ENCODE measurements at regions not wholly inside any gene's neighbourhood (a gene's known extent, or its start where the extent isn't known, plus 50 kb on each side); places are given as distances from the start of the nearest gene placed in this dataset.

DNA sequence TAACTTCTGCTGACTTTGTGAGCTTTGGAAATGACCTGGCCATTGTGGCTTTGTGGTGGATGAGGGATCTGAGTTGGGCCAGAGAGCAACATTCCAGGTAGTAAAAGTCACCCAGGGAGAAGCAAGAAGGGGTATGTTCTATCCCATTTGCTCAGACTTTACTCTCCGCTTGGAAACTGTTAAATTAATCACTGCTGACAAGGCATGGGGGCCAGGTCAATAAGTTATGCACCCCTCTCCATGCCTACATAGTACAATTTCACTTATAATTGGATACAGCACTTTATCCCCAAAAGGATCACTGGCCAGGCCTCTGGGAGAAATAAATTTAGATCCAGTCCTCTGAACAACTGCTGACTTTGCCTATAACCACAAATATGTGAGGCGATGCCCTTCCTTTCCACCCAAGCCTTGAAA, 92.1 kb downstream of the RPRM start:
- DNase-seq (ENCODE audit: low spot score): no peak
- Mint-ChIP-seq H3K36me3 (ENCODE audit: low read depth) (no peaks in the 10 kb centered on the region), H3K9me3 (peaks cover 6% of the 10 kb centered on the region), H3K27me3 (ENCODE audit: insufficient read depth) (no peaks in the 10 kb centered on the region), H3K4me1 (ENCODE audit: low read depth) (no peaks in the 10 kb centered on the region), H3K4me3 (no peak overlapping the region), H3K27ac (no peak overlapping the region)
- intact Hi-C loops (cut with micrococcal nuclease): no loop called here

DNA sequence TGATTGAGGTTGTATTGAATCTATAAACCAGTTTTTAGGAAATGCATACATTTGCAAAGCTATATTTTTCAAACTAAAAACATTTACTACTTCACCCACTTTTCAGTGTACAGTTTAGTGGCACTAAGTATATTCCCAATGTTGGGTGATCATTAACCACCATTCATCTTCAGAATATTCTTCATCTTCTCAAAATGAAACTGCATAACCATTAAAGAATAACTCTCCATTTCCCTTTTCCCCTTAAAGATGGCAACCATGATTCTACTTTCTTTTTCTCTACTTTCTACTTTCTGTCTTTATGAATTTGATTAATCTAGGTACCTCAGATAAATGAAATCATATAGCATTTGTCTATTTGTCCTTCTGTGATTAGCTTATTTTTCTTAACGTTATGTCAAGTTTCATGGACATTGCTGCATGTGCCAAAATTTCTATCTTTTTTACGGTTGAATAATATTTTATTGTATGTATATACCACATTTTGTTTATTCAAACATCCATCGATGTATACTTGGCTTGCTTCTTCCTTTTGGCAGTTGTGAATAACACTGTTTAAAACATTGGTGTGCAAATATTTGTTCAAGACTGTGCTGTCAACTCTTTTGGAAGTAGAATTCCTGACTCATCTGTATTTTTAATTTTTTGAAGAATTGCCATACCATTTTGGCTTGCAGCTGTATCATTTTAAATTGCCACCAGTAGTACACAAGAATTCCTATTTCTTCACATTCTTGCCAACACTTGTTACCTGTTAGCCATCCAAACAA, 104.9 kb downstream of the RPRM start:
- Mint-ChIP-seq H3K27ac (no peak overlapping the region), H3K27me3 (ENCODE audit: insufficient read depth) (no peaks in the 10 kb centered on the region), H3K4me1 (ENCODE audit: low read depth) (no peaks in the 10 kb centered on the region), H3K36me3 (ENCODE audit: low read depth) (no peaks in the 10 kb centered on the region), H3K9me3 (no peaks in the 10 kb centered on the region), H3K4me3 (no peak overlapping the region)
- intact Hi-C loops (cut with micrococcal nuclease): no loop called here
- DNase-seq (ENCODE audit: low spot score): no peak

- no peak overlapping the region for H3K4me3 Mint-ChIP-seq
- intact Hi-C loops (cut with micrococcal nuclease): no loop called here
- no peaks in the 10 kb centered on the region for H3K36me3 Mint-ChIP-seq (ENCODE audit: low read depth)
- no peak overlapping the region for H3K27ac Mint-ChIP-seq
- H3K4me1 Mint-ChIP-seq (ENCODE audit: low read depth): no peaks in the 10 kb centered on the region
- peaks cover 6% of the 10 kb centered on the region for H3K9me3 Mint-ChIP-seq
- no peaks in the 10 kb centered on the region for H3K27me3 Mint-ChIP-seq (ENCODE audit: insufficient read depth)
- no peak for DNase-seq (ENCODE audit: low spot score)
Measured at GRCh38 chr2:153360239-153360638, 118.3 kb downstream of the RPRM start.

DNA sequence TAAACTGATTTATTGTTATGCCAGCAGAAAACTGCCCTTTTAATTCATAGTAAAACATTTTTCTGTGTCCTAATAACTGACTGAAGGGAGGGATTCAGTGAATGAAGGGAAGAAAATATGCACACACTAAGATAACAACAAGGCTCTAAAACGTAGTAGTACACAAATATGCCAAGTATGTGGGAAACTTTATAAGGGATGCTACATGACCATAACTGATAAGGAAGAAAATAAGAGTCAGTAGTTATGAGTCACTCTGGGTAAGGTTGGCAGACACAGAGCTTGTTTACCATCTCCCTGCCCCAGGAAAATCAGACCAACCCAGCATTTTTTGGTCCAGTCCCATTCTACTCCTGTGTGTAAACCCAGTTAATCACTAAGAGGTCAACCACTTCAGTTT, 124.2 kb downstream of the RPRM start:
- H3K4me3 Mint-ChIP-seq: no peak overlapping the region
- H3K27ac Mint-ChIP-seq: no peak overlapping the region
- H3K27me3 Mint-ChIP-seq (ENCODE audit: insufficient read depth): no peaks in the 10 kb centered on the region
- no peaks in the 10 kb centered on the region for H3K4me1 Mint-ChIP-seq (ENCODE audit: low read depth)
- DNase-seq (ENCODE audit: low spot score): no peak
- no peaks in the 10 kb centered on the region for H3K9me3 Mint-ChIP-seq
- intact Hi-C loops (cut with micrococcal nuclease): no loop called here
- no peaks in the 10 kb centered on the region for H3K36me3 Mint-ChIP-seq (ENCODE audit: low read depth)

DNA sequence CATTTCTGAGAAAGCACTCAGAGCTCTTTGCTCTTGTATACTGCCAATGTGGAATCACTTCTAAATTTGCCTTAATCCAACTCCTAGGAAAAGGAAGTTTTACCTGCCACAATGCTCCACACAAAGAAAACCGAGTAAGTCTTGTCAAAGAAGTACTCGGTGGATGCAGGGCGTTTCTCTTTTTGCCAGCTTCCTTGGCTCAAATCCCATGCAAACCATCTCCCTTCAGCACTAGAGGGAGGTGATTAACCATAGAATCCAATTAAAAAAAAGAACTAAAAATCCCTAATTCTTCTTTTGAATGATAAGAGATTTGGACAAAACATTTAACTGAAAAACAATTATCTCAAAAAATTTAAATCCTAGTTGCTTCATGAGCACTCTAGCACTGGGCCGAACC, 129.0 kb downstream of the RPRM start:
- no peak overlapping the region for H3K27ac Mint-ChIP-seq
- H3K4me3 Mint-ChIP-seq: no peak overlapping the region
- H3K36me3 Mint-ChIP-seq (ENCODE audit: low read depth): no peaks in the 10 kb centered on the region
- H3K4me1 Mint-ChIP-seq (ENCODE audit: low read depth): no peaks in the 10 kb centered on the region
- intact Hi-C loops (cut with micrococcal nuclease): no loop called here
- no peaks in the 10 kb centered on the region for H3K27me3 Mint-ChIP-seq (ENCODE audit: insufficient read depth)
- no peak for DNase-seq (ENCODE audit: low spot score)
- H3K9me3 Mint-ChIP-seq: no peaks in the 10 kb centered on the region

DNA sequence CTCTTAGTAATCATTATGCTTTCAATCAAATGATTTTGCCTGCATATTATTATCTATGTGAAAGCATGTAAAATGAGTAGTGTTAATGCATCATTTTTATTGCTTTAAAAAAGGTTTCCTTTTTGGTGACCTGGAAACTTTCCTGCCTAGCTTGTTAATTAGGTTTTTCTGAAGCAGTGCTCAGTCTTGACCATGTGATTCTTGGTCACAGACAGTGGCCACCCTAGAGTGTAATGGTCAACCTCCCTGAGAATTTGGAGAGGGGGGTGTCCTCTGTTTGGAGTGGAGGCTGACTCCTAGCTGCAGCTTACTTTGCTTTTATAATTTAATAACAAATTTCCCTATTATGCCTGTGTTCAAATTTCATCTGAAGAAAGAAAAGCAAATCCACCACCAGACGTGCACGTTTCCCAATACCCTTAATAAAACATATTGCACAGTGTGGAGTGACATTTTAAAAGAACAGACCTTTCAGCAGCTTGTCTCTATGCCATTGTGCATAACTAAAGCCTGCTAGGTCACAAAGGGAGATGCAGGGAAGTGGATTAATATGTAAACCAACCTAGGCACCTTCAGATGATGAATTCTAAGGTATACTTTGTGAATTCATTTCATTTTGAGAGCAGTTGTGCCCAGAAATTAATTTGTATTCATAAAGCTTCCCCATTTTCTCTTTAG, 130.6 kb downstream of the RPRM start:
- no peak overlapping the region for H3K27ac Mint-ChIP-seq
- H3K36me3 Mint-ChIP-seq (ENCODE audit: low read depth): no peaks in the 10 kb centered on the region

GRCh38 chr2:153320879-153321278, 157.7 kb downstream of the RPRM start:
- Mint-ChIP-seq H3K9me3 (no peaks in the 10 kb centered on the region), H3K4me1 (ENCODE audit: low read depth) (no peaks in the 10 kb centered on the region), H3K27ac (no peak overlapping the region), H3K4me3 (no peak overlapping the region), H3K27me3 (ENCODE audit: insufficient read depth) (no peaks in the 10 kb centered on the region), H3K36me3 (ENCODE audit: low read depth) (no peaks in the 10 kb centered on the region)
- intact Hi-C loops (cut with micrococcal nuclease): no loop called here
- DNase-seq (ENCODE audit: low spot score): no peak

More for the DNA sequence above, 130.6 kb downstream of the RPRM start:
- H3K4me1 Mint-ChIP-seq (ENCODE audit: low read depth): no peaks in the 10 kb centered on the region
- intact Hi-C loops (cut with micrococcal nuclease): no loop called here
- no peaks in the 10 kb centered on the region for H3K27me3 Mint-ChIP-seq (ENCODE audit: insufficient read depth)
- H3K4me3 Mint-ChIP-seq: no peak overlapping the region
- no peaks in the 10 kb centered on the region for H3K9me3 Mint-ChIP-seq
- DNase-seq (ENCODE audit: low spot score): no peak

GRCh38 chr2:153311432-153311831, 167.1 kb downstream of the RPRM start:
- Mint-ChIP-seq H3K4me1 (ENCODE audit: low read depth) (no peaks in the 10 kb centered on the region), H3K36me3 (ENCODE audit: low read depth) (no peaks in the 10 kb centered on the region), H3K4me3 (no peak overlapping the region), H3K27me3 (ENCODE audit: insufficient read depth) (no peaks in the 10 kb centered on the region), H3K9me3 (no peaks in the 10 kb centered on the region), H3K27ac (no peak overlapping the region)
- no peak for DNase-seq (ENCODE audit: low spot score)
- intact Hi-C loops (cut with micrococcal nuclease): no loop called here

DNA sequence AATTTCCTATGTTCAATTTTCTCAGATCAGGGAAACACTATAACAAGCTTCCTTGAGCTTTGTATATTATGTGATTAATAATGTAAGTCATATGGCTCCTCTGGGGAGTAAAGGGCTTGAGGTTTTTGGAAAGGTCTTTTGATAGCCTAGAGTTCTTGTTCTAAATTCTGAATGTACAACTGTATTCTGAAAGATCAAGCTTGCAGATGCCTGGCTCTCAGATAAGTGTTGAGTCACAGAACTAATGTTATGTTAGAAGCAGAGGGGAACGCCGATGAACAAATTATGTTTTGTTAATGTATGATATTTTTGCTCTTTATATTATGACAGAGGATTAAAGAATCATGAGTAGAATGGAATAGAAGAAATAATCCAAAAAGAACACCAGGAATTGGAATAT, 170.1 kb downstream of the RPRM start:
- Mint-ChIP-seq H3K27ac (no peak overlapping the region), H3K4me1 (ENCODE audit: low read depth) (no peaks in the 10 kb centered on the region), H3K36me3 (ENCODE audit: low read depth) (no peaks in the 10 kb centered on the region), H3K27me3 (ENCODE audit: insufficient read depth) (no peaks in the 10 kb centered on the region), H3K9me3 (no peaks in the 10 kb centered on the region), H3K4me3 (no peak overlapping the region)
- intact Hi-C loops (cut with micrococcal nuclease): no loop called here
- no peak for DNase-seq (ENCODE audit: low spot score)

- Mint-ChIP-seq H3K4me3 (no peak overlapping the region), H3K36me3 (ENCODE audit: low read depth) (no peaks in the 10 kb centered on the region), H3K9me3 (no peaks in the 10 kb centered on the region), H3K27me3 (ENCODE audit: insufficient read depth) (no peaks in the 10 kb centered on the region), H3K4me1 (ENCODE audit: low read depth) (no peaks in the 10 kb centered on the region), H3K27ac (no peak overlapping the region)
- intact Hi-C loops (cut with micrococcal nuclease): no loop called here
- DNase-seq (ENCODE audit: low spot score): no peak
Measured at GRCh38 chr2:153307223-153307622, 171.3 kb downstream of the RPRM start.

DNA sequence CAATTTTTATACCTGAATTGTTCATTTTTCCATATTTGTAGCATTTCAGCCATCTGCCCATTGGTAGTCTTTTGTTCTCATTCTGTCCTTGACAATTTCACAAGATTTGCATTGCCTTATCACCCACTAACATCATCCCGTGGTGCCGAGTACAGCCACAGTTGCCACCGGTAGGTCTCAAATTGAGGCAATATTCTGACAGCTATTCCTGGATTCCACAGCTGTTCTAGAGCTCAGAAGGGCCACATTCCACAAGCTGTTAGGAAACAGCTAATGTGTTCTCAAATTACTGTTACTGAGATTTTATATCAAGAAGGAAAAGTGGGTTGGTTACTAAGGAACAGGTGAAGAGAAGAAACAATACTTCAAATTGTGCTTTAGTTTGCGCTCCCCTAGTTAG, 178.8 kb downstream of the RPRM start:
- H3K4me1 Mint-ChIP-seq (ENCODE audit: low read depth): no peaks in the 10 kb centered on the region
- no peak overlapping the region for H3K4me3 Mint-ChIP-seq
- intact Hi-C loops (cut with micrococcal nuclease): no loop called here
- H3K27me3 Mint-ChIP-seq (ENCODE audit: insufficient read depth): no peaks in the 10 kb centered on the region
- H3K36me3 Mint-ChIP-seq (ENCODE audit: low read depth): no peaks in the 10 kb centered on the region
- no peaks in the 10 kb centered on the region for H3K9me3 Mint-ChIP-seq
- no peak for DNase-seq (ENCODE audit: low spot score)
- H3K27ac Mint-ChIP-seq: no peak overlapping the region

GRCh38 chr2:153299217-153299616, 179.3 kb downstream of the RPRM start:
- H3K27ac Mint-ChIP-seq: no peak overlapping the region
- no peak overlapping the region for H3K4me3 Mint-ChIP-seq
- H3K36me3 Mint-ChIP-seq (ENCODE audit: low read depth): no peaks in the 10 kb centered on the region
- no peaks in the 10 kb centered on the region for H3K9me3 Mint-ChIP-seq
- DNase-seq (ENCODE audit: low spot score): no peak
- no peaks in the 10 kb centered on the region for H3K4me1 Mint-ChIP-seq (ENCODE audit: low read depth)
- H3K27me3 Mint-ChIP-seq (ENCODE audit: insufficient read depth): no peaks in the 10 kb centered on the region
- intact Hi-C loops (cut with micrococcal nuclease): no loop called here

DNA sequence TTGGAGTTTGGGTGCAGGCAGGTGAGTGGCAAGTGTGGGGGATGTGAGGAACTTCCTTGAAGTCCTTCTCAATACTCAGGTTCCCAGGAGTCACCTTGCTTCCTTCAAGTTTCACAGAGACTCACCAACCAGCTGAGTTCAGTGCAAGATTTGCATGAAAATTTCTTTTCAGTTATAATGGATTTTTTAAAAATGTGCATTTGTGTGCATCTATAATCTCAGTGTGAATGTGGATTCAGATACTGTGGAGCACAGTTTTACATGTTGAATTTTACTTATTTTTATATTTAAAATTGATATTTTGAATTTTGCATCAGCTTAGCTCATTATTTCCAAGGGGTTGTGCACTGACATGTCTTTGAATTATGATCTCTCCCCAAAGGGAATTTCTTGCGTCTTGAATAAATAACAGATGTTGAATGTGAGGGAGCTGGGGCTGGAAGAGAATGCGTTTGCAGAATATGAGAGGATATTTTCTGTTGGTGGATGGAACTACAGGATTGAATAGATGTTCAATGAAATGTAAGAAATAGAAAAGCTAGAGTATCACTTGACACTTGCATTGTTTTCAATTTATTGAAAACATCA, 184.3 kb downstream of the RPRM start:
- no peak overlapping the region for H3K27ac Mint-ChIP-seq
- no peaks in the 10 kb centered on the region for H3K9me3 Mint-ChIP-seq
- no peaks in the 10 kb centered on the region for H3K27me3 Mint-ChIP-seq (ENCODE audit: insufficient read depth)
- H3K36me3 Mint-ChIP-seq (ENCODE audit: low read depth): no peaks in the 10 kb centered on the region
- no peaks in the 10 kb centered on the region for H3K4me1 Mint-ChIP-seq (ENCODE audit: low read depth)
- intact Hi-C loops (cut with micrococcal nuclease): no loop called here
- DNase-seq (ENCODE audit: low spot score): no peak
- H3K4me3 Mint-ChIP-seq: no peak overlapping the region
